ENCODE measurements at regions not wholly inside any gene's neighbourhood (a gene's known extent, or its start where the extent isn't known, plus 50 kb on each side); places are given as distances from the start of the nearest gene placed in this dataset.

DNA sequence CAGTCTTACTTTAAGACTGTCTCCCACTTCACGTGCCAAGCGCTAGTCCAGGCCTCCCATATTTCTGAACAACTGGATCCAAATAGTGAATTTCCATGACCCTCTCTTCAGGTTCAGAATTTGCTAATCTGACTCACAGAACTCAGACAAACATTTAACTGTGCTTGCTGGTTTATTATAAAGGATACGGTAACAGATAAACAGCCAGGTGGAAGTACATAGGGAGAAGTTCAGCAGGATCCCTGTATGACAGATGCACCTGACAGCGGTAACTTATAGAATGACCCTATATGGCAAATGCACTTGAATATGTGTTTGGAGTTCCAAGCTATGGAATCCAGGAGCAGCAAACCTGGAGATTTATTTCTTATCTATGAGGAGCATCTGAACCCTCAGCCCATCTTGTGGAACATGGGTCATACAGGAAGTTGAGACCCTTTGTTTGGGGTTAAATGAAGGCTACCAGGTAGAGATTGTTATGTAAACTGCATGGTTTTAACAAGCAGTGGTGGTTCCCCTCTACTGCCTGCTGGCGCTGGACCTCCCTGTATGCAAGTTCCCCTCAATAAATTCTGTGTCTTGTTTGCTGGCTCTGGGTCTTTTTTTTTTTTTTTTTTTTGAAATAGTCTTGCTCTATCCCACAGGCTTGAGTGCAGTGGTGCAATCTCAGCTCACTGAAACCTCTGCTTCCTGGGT, 622.6 kb downstream of the KCNJ2 start:
- no peak overlapping the region for H2AFZ ChIP-seq (ENCODE audit: low read depth, low read length)
- no peaks in the 10 kb centered on the region for H3K27me3 ChIP-seq (ENCODE audit: insufficient read depth, low read length)
- no peaks in the 10 kb centered on the region for H3K36me3 ChIP-seq (ENCODE audit: insufficient read depth, low read length)
- peaks cover 2% of the 10 kb centered on the region for H3K9me3 ChIP-seq (ENCODE audit: low read length)
- H3K4me3 ChIP-seq (ENCODE audit: low read length) = no peak overlapping the region
- H3K4me1 ChIP-seq (ENCODE audit: insufficient read depth, low read length) = peaks cover 3% of the 10 kb centered on the region

DNA sequence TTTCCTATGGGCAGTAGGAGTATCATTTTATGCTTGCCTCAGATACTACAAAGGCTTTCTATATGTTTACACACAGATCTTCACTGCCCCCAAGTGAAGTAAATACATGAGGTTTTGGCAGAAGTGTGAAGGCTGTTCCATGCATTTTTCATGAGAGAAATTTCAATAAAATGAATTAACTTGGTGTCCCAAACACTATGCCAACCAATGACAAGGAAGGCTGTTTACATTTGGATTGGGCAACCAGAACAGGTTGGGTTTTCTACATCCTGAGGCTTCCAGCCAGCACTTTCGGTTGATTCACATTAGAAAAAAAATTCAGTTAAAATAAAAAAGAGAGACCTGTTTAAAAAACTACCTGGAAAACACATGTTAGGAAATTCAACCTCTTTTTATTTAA, 625.4 kb downstream of the KCNJ2 start:
- no peaks in the 10 kb centered on the region for H3K9me3 ChIP-seq (ENCODE audit: low read length)
- H3K4me3 ChIP-seq (ENCODE audit: low read length) = no peak overlapping the region
- no peak overlapping the region for H2AFZ ChIP-seq (ENCODE audit: low read depth, low read length)
- H3K27me3 ChIP-seq (ENCODE audit: insufficient read depth, low read length) = no peaks in the 10 kb centered on the region
- no peaks in the 10 kb centered on the region for H3K36me3 ChIP-seq (ENCODE audit: insufficient read depth, low read length)
- H3K4me1 ChIP-seq (ENCODE audit: insufficient read depth, low read length) = peaks cover 3% of the 10 kb centered on the region

DNA sequence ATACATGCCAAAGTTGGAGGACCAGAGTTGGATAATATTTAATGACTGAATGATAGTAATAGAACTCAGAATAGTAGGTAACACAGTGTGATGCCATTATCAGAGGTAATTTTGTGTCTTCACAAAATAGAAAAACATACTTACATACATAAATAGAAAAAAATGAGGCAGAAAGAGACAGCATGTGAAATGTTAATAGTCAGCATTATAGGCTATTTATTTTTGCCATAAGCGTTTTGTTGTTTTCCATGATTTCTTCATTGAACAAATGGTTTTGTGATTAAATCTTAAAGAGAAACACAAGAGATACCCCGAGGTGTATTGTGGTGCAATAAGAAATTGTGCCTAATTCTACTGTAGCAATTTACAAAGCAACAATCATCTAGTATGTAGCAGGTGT, 626.3 kb downstream of the KCNJ2 start:
- Histone ChIP-seq H2AFZ (ENCODE audit: low read depth, low read length) (no peak overlapping the region), H3K9me3 (ENCODE audit: low read length) (no peaks in the 10 kb centered on the region), H3K4me3 (ENCODE audit: low read length) (no peak overlapping the region), H3K4me1 (ENCODE audit: insufficient read depth, low read length) (peaks cover 3% of the 10 kb centered on the region), H3K36me3 (ENCODE audit: insufficient read depth, low read length) (no peaks in the 10 kb centered on the region), H3K27me3 (ENCODE audit: insufficient read depth, low read length) (no peaks in the 10 kb centered on the region)

DNA sequence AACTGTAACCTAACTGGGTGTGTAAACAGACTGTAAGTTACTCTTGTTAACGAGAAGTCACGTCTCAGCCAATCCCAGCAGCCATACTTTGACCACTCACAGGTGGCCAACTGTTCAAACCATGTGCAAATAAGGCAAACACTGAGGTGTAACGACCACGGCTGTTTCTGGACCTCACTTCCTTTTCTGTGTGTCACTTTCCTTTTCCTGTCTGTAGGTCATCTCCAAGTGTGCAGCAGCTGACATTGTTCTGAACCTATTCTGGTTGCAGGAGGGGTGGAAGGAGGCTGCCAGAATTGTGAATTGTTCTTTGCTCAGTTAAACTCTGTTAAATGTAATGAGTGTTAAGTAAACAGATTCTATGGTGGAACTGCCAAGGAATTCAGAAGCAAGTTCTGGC, 627.4 kb downstream of the KCNJ2 start:
- no peaks in the 10 kb centered on the region for H3K9me3 ChIP-seq (ENCODE audit: low read length)
- H3K27me3 ChIP-seq (ENCODE audit: insufficient read depth, low read length) = no peaks in the 10 kb centered on the region
- H2AFZ ChIP-seq (ENCODE audit: low read depth, low read length) = no peak overlapping the region
- H3K4me1 ChIP-seq (ENCODE audit: insufficient read depth, low read length) = peaks cover 3% of the 10 kb centered on the region
- H3K4me3 ChIP-seq (ENCODE audit: low read length) = no peak overlapping the region
- H3K36me3 ChIP-seq (ENCODE audit: insufficient read depth, low read length) = no peaks in the 10 kb centered on the region

DNA sequence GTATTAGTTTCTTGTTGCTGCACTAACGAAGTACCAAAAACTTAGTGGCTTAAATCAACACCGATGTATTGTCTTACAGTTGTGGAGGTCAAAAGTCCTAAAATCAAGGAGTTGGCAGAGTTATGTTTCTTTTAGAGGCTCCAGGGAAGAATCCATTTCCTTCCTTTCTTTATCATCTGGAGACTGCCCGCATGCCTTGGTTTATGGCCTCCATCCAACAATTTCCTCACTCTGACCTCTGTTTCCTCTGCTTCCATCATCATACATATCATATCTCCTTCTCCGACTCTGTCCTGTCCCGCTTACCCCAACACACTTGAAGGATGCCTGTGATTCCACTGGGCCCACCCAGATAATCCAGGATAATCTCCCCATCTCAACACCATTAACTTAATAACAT, 627.8 kb downstream of the KCNJ2 start:
- Histone ChIP-seq H2AFZ (ENCODE audit: low read depth, low read length) (no peak overlapping the region), H3K36me3 (ENCODE audit: insufficient read depth, low read length) (no peaks in the 10 kb centered on the region), H3K27me3 (ENCODE audit: insufficient read depth, low read length) (no peaks in the 10 kb centered on the region), H3K4me1 (ENCODE audit: insufficient read depth, low read length) (peaks cover 3% of the 10 kb centered on the region), H3K4me3 (ENCODE audit: low read length) (no peak overlapping the region), H3K9me3 (ENCODE audit: low read length) (no peaks in the 10 kb centered on the region)

DNA sequence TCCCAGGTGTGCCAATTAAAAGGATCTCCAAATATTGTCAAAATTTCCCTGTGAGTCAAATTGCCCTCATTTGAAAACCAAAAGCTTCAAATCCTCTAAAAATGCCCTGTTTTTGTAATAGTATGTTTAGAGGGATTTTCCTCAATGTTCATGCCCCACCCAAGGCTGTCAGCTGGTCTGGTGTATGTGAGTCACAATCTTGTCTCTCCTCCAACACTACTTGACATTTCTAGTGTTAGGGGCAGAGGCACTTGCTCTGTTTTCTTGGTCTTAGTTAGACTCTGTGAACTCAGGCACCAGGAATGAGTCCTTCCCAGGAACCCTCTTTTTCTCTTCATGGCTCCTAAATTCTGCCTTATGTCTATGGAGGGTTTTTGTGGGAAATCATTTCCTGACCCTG, 634.8 kb downstream of the KCNJ2 start:
- Histone ChIP-seq H3K9me3 (ENCODE audit: low read length) (no peaks in the 10 kb centered on the region), H3K4me3 (ENCODE audit: low read length) (no peak overlapping the region), H3K4me1 (ENCODE audit: insufficient read depth, low read length) (no peaks in the 10 kb centered on the region), H3K36me3 (ENCODE audit: insufficient read depth, low read length) (no peaks in the 10 kb centered on the region), H3K27me3 (ENCODE audit: insufficient read depth, low read length) (no peaks in the 10 kb centered on the region), H2AFZ (ENCODE audit: low read depth, low read length) (no peak overlapping the region)

DNA sequence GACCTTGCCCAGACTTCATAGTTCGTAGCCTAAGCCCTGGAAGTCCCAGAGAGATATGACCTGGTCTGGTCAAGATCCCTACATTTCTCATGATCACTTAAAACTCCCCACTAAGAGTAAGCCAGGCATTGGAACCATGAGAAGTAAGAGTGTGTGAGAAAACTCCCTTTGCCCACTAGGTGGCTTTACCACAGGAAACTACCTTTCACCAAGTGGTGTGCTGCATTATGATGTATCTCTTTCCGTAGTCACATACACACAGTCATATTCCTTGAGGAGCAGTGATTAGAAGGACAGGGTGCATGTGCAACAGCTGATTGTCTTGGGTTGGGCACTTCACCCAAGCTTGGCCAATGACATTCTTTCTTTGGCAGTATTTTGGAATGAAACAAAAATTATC, 639.3 kb downstream of the KCNJ2 start:
- Histone ChIP-seq H3K36me3 (ENCODE audit: insufficient read depth, low read length) (no peaks in the 10 kb centered on the region), H3K4me3 (ENCODE audit: low read length) (no peak overlapping the region), H2AFZ (ENCODE audit: low read depth, low read length) (no peak overlapping the region), H3K4me1 (ENCODE audit: insufficient read depth, low read length) (no peaks in the 10 kb centered on the region), H3K9me3 (ENCODE audit: low read length) (no peaks in the 10 kb centered on the region), H3K27me3 (ENCODE audit: insufficient read depth, low read length) (no peaks in the 10 kb centered on the region)

DNA sequence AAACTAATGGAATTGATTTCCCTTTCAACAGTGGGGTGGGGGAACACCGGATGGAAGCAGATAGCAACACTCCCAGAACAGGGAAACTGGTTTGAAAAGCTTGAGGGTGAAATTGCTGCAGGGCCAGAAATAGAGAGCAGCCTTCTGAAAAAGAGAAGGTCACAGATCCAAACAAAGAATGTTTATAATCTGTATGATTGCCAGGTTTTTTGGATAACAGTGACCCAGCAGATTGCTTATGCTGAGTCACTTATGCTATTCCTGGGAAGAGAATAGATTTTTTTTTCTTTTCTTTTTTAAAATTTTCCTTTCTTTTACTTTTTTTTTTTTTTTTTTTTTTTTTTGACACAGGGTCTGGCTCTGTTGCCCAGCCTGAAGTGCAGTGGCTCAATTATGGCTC, 641.3 kb downstream of the KCNJ2 start:
- no peaks in the 10 kb centered on the region for H3K9me3 ChIP-seq (ENCODE audit: low read length)
- no peak overlapping the region for H2AFZ ChIP-seq (ENCODE audit: low read depth, low read length)
- no peaks in the 10 kb centered on the region for H3K36me3 ChIP-seq (ENCODE audit: insufficient read depth, low read length)

DNA sequence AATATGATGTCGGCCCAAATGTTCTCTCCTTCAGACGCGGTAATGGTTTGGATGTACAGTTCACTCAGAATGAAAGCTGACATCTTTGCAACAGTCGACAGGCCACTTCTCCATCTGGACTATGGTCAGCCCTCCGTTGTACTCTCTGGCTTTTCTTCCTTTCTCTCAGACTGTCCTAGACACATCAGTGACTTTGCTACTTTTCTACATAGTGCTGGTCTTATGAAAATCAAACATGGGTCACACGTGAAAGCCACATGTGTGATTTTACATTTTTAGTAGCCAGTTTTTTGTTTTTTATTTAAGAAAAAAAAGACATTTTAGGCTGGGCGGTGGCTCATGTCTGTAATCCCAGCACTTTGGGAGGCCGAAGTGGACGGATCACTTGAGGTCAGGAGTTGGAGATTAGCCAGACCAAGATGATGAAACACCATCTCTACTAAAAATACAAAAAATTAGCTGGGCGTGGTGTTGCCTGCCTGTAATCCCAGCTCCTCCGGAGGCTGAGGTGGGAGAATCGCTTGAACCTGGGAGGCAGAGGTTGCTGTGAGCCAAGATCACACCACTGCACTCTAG, 644.1 kb downstream of the KCNJ2 start:
- H3K27me3 ChIP-seq (ENCODE audit: insufficient read depth, low read length) = no peaks in the 10 kb centered on the region
- H3K9me3 ChIP-seq (ENCODE audit: low read length) = no peaks in the 10 kb centered on the region
- H3K4me3 ChIP-seq (ENCODE audit: low read length) = no peak overlapping the region
- H2AFZ ChIP-seq (ENCODE audit: low read depth, low read length) = no peak overlapping the region
- no peaks in the 10 kb centered on the region for H3K4me1 ChIP-seq (ENCODE audit: insufficient read depth, low read length)
- H3K36me3 ChIP-seq (ENCODE audit: insufficient read depth, low read length) = no peaks in the 10 kb centered on the region

More for the DNA sequence above, 641.3 kb downstream of the KCNJ2 start:
- no peaks in the 10 kb centered on the region for H3K27me3 ChIP-seq (ENCODE audit: insufficient read depth, low read length)
- no peaks in the 10 kb centered on the region for H3K4me1 ChIP-seq (ENCODE audit: insufficient read depth, low read length)
- no peak overlapping the region for H3K4me3 ChIP-seq (ENCODE audit: low read length)

DNA sequence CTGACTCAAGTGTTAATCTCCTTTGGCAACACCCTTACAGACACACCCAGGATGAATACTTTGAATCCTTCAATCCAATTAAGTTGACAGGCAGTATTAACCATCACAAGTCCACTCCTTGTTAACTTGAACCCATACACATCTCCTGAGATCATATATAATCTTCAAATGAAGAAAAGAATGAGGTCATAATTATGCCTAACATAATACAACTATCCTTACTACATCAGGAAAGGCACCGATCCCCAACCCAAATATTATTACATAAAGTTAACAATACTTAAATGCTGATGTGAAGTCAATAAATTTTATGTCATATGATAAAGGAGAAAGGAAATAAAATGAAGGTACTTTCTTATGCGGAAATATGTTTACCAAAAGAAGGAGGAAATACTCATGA, 649.9 kb downstream of the KCNJ2 start:
- no peak overlapping the region for H2AFZ ChIP-seq (ENCODE audit: low read depth, low read length)
- no peaks in the 10 kb centered on the region for H3K4me1 ChIP-seq (ENCODE audit: insufficient read depth, low read length)
- H3K9me3 ChIP-seq (ENCODE audit: low read length) = no peaks in the 10 kb centered on the region
- no peaks in the 10 kb centered on the region for H3K27me3 ChIP-seq (ENCODE audit: insufficient read depth, low read length)
- no peak overlapping the region for H3K4me3 ChIP-seq (ENCODE audit: low read length)
- no peaks in the 10 kb centered on the region for H3K36me3 ChIP-seq (ENCODE audit: insufficient read depth, low read length)

DNA sequence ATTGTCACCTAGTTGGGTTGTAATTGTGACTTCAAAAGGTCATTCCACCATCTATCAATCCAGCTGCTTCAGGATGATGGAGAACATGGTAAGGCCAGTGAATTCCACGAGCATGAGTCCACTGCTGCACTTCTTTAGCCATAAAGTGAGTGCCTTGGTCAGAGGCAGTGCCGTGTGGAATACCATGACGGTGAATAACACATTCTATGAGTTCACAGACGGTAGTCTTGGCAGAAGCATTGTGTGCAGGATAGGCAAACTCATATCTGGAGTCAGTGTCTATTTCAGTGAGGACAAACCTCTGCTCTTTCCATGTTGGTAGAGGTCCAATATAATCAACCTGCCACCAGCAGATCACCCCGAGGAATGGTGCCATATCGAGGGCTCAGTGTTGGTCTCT, 650.9 kb downstream of the KCNJ2 start:
- Histone ChIP-seq H3K4me1 (ENCODE audit: insufficient read depth, low read length) (peaks cover 2% of the 10 kb centered on the region), H3K9me3 (ENCODE audit: low read length) (no peaks in the 10 kb centered on the region), H2AFZ (ENCODE audit: low read depth, low read length) (no peak overlapping the region), H3K27me3 (ENCODE audit: insufficient read depth, low read length) (no peaks in the 10 kb centered on the region), H3K36me3 (ENCODE audit: insufficient read depth, low read length) (no peaks in the 10 kb centered on the region), H3K4me3 (ENCODE audit: low read length) (no peak overlapping the region)

DNA sequence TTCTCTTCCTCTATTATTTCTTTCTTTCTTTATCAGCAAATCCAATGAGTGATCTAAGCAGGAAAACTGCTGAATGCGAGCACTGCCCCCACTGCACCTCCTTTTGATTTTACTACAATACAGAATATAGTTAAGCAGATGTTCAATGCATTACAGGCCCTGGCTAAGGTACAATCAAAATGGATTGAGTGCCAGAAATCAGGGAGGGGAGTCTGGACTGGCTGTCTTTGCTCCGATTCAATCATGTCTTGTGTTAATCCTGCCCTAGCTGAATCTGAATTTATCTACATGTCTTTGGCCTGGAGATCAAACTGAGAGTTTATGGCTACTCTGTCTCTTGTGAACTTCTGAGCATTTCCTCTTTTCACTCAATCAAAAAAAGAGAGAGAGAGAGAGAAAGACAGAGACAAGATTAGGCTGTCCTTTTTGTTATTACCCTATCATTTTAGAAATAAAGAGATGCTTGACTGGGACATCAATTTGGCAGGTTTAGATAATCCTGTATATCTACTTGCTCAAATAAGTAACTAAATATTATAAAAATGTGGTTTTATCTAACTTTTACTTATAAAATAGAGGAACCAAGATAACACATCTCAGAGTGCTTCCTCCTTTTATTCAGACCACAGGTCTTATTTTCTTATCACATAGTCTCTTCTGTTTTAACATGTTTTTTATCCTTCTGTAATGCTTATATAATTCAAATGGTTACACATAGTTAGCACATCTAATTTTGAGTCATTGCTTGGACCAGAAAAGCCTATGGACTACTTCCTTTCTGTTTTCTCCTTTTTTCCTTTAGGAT, 656.2 kb downstream of the KCNJ2 start:
- Histone ChIP-seq H3K4me3 (ENCODE audit: low read length) (no peak overlapping the region), H2AFZ (ENCODE audit: low read depth, low read length) (no peak overlapping the region), H3K4me1 (ENCODE audit: insufficient read depth, low read length) (peaks cover 5% of the 10 kb centered on the region), H3K36me3 (ENCODE audit: insufficient read depth, low read length) (no peaks in the 10 kb centered on the region), H3K27me3 (ENCODE audit: insufficient read depth, low read length) (no peaks in the 10 kb centered on the region), H3K9me3 (ENCODE audit: low read length) (no peaks in the 10 kb centered on the region)

DNA sequence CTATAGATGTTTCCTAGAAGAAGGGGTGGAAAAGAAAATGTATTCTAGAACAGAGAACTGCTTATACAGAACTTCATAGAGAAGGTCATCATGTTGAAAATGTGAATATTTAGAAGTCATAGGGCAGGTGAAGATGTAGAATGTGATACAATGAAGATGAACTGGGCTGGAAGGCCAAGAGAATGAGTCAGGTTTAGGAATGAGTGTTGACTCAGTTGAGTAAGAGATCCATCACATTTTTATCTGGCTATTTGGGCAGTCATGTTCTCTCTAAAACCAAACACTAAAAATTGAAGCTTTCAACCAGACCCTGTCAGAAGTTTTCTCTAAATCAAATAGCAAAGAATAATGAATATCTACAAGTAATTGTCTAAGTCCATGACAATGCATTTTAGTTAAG, 660.5 kb downstream of the KCNJ2 start:
- Histone ChIP-seq H3K27me3 (ENCODE audit: insufficient read depth, low read length) (no peaks in the 10 kb centered on the region), H2AFZ (ENCODE audit: low read depth, low read length) (no peak overlapping the region), H3K4me1 (ENCODE audit: insufficient read depth, low read length) (peaks cover 5% of the 10 kb centered on the region), H3K9me3 (ENCODE audit: low read length) (no peaks in the 10 kb centered on the region), H3K4me3 (ENCODE audit: low read length) (no peak overlapping the region), H3K36me3 (ENCODE audit: insufficient read depth, low read length) (no peaks in the 10 kb centered on the region)
